Prostate gland (tissue), 2 donors: ENCODE measurements at regions not wholly inside any gene's neighbourhood (a gene's known extent, or its start where the extent isn't known, plus 50 kb on each side); places are given as distances from the start of the nearest gene placed in this dataset.

Experiments
- DNase-seq: peaks from one replicate; pipeline ENCODE4 v3.0.0-alpha.2; 2019; ENCODE audit warnings: low spot score
- H3K27ac ChIP-seq, 2 donors: fragments of 200-600 bp; sonication (generic); 2 replicates each; pipeline ENCODE4 v1.5.1; 2017 to 2019
- H3K27me3 ChIP-seq: fragments of 200-600 bp; sonication (generic); replicated peaks from 2 replicates; pipeline ENCODE4 v1.5.1; 2019; ENCODE audit not compliant: insufficient read depth
- H3K36me3 ChIP-seq, 2 donors: fragments of 200-600 bp; sonication (generic); 1 replicate in 1 of 2; 2 replicates in 1 of 2; pipeline versions ENCODE4 v1.5.1 to v1.8.1; 2017 to 2019
- H3K4me1 ChIP-seq: fragments of 200-600 bp; sonication (generic); replicated peaks from 2 replicates; pipeline ENCODE4 v1.5.1; 2019
- H3K4me3 ChIP-seq, 2 donors: fragments of 200-600 bp; sonication (generic); 2 replicates each; pipeline ENCODE4 v1.5.1; 2017 to 2019
- H3K9me3 ChIP-seq: fragments of 200-600 bp; sonication (generic); 2 replicates; pipeline ENCODE4 v1.5.1; 2017
- CTCF ChIP-seq, 4 experiments: fragments of 200-600 bp in 2 of 4; fragments of 450-650 bp in 2 of 4; sonication (generic) in 2 of 4; IDR thresholded peaks; 1 replicate in 3 of 4; 2 replicates in 1 of 4; pipeline ENCODE4 v1.5.1; 2016 to 2019; ENCODE audit warnings: antibody characterized with exemption in 4 of 4, mild to moderate bottlenecking in 2 of 4, moderate library complexity in 2 of 4
- POLR2A ChIP-seq: fragments of 450-650 bp; IDR thresholded peaks from one replicate; pipeline ENCODE4 v1.6.1; 2016; ENCODE audit warnings: antibody characterized with exemption, mild to moderate bottlenecking
- POLR2AphosphoS5 ChIP-seq: sonication (generic); formaldehyde crosslinking; IDR thresholded peaks from one replicate; pipeline ENCODE4 v1.6.1; 2017; ENCODE audit warnings: antibody characterized with exemption
- whole genome bisulfite sequencing: methylation state at CpG from one replicate; pipeline ENCODE4 v1.1.5; 2018; 5-methylcytosine and 5-hydroxymethylcytosine counted together
- intact Hi-C: fragments of 100-400 bp; cut with DNase I; formaldehyde crosslinking; loops from one replicate; pipeline ENCODE4 v1.14.2; 2022

- H3K9me3 ChIP-seq = no peaks in the 10 kb centered on the region
- WGBS = 73% methylated on average over 2 of the region's 2 CpGs
- intact Hi-C loops = no loop called here
- H3K27me3 ChIP-seq = no peaks in the 10 kb centered on the region
- no peak for TF ChIP-seq POLR2A
- TF ChIP-seq POLR2AphosphoS5 = no peak
- TF ChIP-seq CTCF (IDR thresholded peaks at IDR 0.05) = no peak
- H3K4me3 ChIP-seq = no peak overlapping the region
- no peaks in the 10 kb centered on the region for H3K36me3 ChIP-seq
- no peak overlapping the region for H3K27ac ChIP-seq
- DNase-seq = no peak
- H3K4me1 ChIP-seq = no peaks in the 10 kb centered on the region
Observed at GRCh38 chr16:65453646-65454045, 331.8 kb upstream of the CDH11 start.

- no peak overlapping the region for H3K27ac ChIP-seq
- intact Hi-C loops = no loop called here
- WGBS = 96% methylated on average over 1 of the region's 1 CpG
- H3K36me3 ChIP-seq = no peaks in the 10 kb centered on the region
- no peak for TF ChIP-seq POLR2A
- TF ChIP-seq CTCF (IDR thresholded peaks at IDR 0.05) = no peak
- TF ChIP-seq POLR2AphosphoS5 = no peak
- no peaks in the 10 kb centered on the region for H3K4me1 ChIP-seq
- H3K27me3 ChIP-seq = no peaks in the 10 kb centered on the region
- no peaks in the 10 kb centered on the region for H3K9me3 ChIP-seq
- no peak overlapping the region for H3K4me3 ChIP-seq
- no peak for DNase-seq
Observed at GRCh38 chr16:65449526-65449925, 327.7 kb upstream of the CDH11 start.

- Histone ChIP-seq H3K36me3 (no peaks in the 10 kb centered on the region), H3K4me1 (no peaks in the 10 kb centered on the region), H3K4me3 (no peak overlapping the region), H3K9me3 (no peaks in the 10 kb centered on the region), H3K27me3 (no peaks in the 10 kb centered on the region), H3K27ac (no peak overlapping the region)
- DNase-seq = no peak
- intact Hi-C loops = no loop called here
- WGBS = 93% methylated on average over 2 of the region's 2 CpGs
- TF ChIP-seq POLR2AphosphoS5 (no peak), POLR2A (no peak), CTCF (IDR thresholded peaks at IDR 0.05) (no peak)
Observed at GRCh38 chr16:65446427-65446826, 324.6 kb upstream of the CDH11 start.

GRCh38 chr16:65445313-65446260, 323.7 kb upstream of the CDH11 start:
- H3K36me3 ChIP-seq = no peaks in the 10 kb centered on the region
- WGBS = 35% methylated on average over 1 of the region's 1 CpG
- intact Hi-C loops = no loop called here
- H3K4me1 ChIP-seq = no peaks in the 10 kb centered on the region
- no peak for DNase-seq
- H3K9me3 ChIP-seq = no peaks in the 10 kb centered on the region
- TF ChIP-seq POLR2AphosphoS5 (no peak), POLR2A (no peak), CTCF (IDR thresholded peaks at IDR 0.05) (no peak)
- no peak overlapping the region for H3K27ac ChIP-seq
- no peak overlapping the region for H3K4me3 ChIP-seq
- H3K27me3 ChIP-seq = no peaks in the 10 kb centered on the region

- TF ChIP-seq CTCF (IDR thresholded peaks at IDR 0.05) (no peak), POLR2A (no peak), POLR2AphosphoS5 (no peak)
- Histone ChIP-seq H3K9me3 (no peaks in the 10 kb centered on the region), H3K27ac (no peak overlapping the region), H3K27me3 (no peaks in the 10 kb centered on the region), H3K36me3 (no peaks in the 10 kb centered on the region), H3K4me1 (no peaks in the 10 kb centered on the region), H3K4me3 (no peak overlapping the region)
- no peak for DNase-seq
- intact Hi-C loops = no loop called here
- 80% methylated on average over 2 of the region's 2 CpGs for WGBS
Observed at GRCh38 chr16:65441501-65441900, 319.6 kb upstream of the CDH11 start.
